ENCODE measurements at regions not wholly inside any gene's neighbourhood (a gene's known extent, or its start where the extent isn't known, plus 50 kb on each side); places are given as distances from the start of the nearest gene placed in this dataset.
"Not testable (repeated sequence)": the region's sequence is repeated elsewhere in the genome, so short reads cannot be mapped to it uniquely, and the experiment has no call there.

GRCh38 chr18:51458861-51459260 lies 261.4 kb upstream of the MEX3C start:
- no peak for DNase-seq (ENCODE audit: low read depth)

DNA sequence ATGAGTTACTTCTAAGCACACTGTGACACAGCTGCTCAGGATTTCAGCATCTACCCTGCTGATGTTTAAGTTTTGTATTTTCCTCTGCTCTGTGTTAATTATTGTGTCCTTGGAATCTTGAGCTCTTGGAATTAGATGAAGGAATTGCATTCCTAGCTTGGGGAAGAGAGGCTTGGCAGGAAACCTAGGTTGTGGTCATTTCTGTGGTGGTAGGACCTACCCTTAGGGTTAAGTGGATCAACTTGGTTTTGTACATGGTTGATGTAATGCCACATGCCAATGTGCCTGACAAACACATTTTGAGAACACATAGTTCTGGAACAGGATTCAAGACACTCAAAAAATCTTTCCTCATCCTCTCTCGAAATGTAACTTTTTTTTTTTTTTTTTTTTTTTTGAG lies 264.5 kb upstream of the MEX3C start:
- no peak for DNase-seq (ENCODE audit: low read depth)

GRCh38 chr18:51463483-51464136 lies 266.1 kb upstream of the MEX3C start:
- DNase-seq (ENCODE audit: low read depth) = no peak

GRCh38 chr18:51478908-51479307 lies 281.4 kb upstream of the MEX3C start:
- no peak for DNase-seq (ENCODE audit: low read depth)

GRCh38 chr18:51479736-51480135 lies 282.3 kb upstream of the MEX3C start:
- DNase-seq (ENCODE audit: low read depth) = no peak

GRCh38 chr18:51480407-51481261 lies 283.2 kb upstream of the MEX3C start:
- no peak for DNase-seq (ENCODE audit: low read depth)

GRCh38 chr18:51486735-51487366 lies 289.4 kb upstream of the MEX3C start:
- no peak for DNase-seq (ENCODE audit: low read depth)

DNA sequence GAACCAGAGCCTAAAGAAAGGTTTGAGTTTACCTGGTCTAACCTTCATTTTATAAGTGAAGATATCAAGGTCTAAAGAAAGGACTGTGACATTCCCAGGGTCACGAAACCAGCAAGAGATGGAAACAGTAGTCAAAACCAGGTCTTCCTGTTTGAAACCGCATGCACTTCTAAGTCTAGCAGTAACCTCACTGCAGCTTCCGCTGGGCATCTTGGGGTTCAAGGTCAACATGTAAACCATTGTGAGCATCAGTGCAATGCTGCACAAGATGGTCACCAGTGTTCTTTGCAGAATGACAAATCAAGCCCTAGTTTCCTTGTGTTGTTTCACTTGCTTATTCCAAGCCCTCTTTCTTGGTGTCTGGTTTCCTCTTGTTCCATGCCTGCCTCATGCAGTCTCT lies 292.9 kb upstream of the MEX3C start:
- DNase-seq (ENCODE audit: low read depth) = no peak

- no peak for DNase-seq (ENCODE audit: low read depth)
These were observed 293.4 kb upstream of the MEX3C start for GRCh38 chr18:51490860-51491259.

- no peak for DNase-seq (ENCODE audit: low read depth)
These were observed 294.3 kb upstream of the MEX3C start for GRCh38 chr18:51491678-51492372.

DNA sequence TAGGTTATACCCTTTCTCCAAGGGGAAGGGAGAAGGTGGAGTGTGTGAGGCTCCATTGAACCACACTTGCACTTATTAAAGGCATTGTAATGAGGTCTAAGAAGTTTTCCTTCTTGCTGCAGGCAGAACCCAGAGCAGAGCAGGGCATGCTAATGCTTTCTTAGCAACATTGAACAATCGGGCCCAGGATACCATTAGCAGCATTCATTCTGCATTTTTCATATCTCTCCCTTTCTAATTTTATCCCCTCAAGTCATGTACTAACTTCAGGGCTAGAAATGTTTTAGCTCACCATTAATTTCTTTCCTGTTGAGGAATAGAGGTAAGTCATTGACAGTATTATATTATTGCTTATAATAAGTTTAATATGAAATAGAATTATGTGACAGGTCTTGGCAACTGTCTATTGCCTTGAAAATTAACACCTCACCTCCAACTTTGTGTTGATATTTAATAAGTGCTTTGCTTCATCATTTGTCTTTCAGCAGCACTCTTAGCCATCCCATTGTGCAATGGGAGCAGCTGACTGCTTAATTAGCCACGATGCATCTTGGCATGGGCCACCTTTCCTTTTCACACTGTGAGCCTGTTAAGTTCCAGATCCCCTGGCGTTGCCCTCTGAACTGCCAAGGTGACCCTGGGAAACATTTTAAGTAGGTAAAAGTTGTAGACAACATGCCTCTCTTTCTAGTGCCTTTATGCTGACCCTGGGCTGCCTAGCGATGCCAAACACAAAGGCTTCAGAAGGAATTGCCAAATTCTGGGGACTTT lies 300.8 kb upstream of the MEX3C start:
- DNase-seq (ENCODE audit: low read depth) = no peak

GRCh38 chr18:51503351-51503750 lies 305.9 kb upstream of the MEX3C start:
- DNase-seq (ENCODE audit: low read depth) = no peak

- DNase-seq (ENCODE audit: low read depth) = no peak
These were observed 309.3 kb upstream of the MEX3C start for GRCh38 chr18:51506811-51507210.

- DNase-seq (ENCODE audit: low read depth) = not testable (repeated sequence)
These were observed 310.9 kb upstream of the MEX3C start for GRCh38 chr18:51508410-51508809.

- no peak for DNase-seq (ENCODE audit: low read depth)
These were observed 312.5 kb upstream of the MEX3C start for GRCh38 chr18:51510020-51510419.

- DNase-seq (ENCODE audit: low read depth) = no peak
These were observed 316.0 kb upstream of the MEX3C start for GRCh38 chr18:51513517-51513916.

GRCh38 chr18:51514128-51514527 lies 316.6 kb upstream of the MEX3C start:
- no peak for DNase-seq (ENCODE audit: low read depth)

DNA sequence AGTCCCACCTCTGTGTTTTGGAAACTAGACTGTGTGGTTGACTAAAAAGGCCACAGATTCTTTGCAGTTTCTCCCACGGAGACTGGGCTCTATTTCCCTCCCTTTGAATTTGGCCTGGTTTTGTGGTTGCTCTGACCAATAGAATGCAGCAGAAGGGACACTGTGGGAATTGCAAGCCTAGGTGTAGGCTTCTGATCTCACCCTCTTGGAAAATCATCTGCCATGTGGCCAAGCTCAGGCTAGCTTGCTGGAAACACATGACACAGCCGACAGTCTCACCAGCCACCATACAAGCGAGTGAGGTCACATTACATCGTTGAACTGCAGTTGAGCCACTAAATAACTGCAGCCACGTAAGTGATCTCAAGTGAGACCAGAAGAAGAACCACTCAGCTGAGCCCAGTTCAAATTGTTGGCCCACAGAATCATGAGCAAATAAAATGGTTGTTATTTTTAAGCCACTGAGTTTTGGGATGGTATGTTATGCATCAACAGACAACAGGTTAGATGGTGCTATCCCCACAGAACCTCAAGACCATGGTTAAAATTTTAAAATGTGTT lies 319.1 kb upstream of the MEX3C start:
- DNase-seq (ENCODE audit: low read depth) = no peak

GRCh38 chr18:51519571-51519970 lies 322.1 kb upstream of the MEX3C start:
- no peak for DNase-seq (ENCODE audit: low read depth)

DNA sequence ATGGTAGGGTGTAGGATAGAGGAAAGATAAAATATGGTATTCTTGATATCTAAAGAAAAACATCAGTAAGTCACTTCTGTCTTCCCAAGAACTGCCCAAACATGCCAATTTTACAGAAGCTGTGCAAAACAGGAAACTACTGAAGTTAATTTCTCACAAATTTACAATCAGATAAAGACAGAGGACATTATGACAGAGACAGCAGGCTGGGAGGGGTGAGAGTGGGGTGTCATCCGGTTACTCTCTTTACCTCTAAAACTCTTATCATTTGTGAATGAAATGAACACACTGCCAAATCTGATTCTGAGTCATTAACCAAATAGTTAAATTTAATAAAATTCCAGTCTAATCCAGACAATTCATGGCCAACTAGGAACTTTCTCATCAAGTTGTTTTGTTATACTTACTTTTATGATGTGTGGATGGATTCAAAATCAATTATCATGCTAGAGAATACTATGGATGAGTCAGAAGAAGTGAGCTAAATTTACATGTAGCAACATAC lies 323.2 kb upstream of the MEX3C start:
- no peak for DNase-seq (ENCODE audit: low read depth)

DNA sequence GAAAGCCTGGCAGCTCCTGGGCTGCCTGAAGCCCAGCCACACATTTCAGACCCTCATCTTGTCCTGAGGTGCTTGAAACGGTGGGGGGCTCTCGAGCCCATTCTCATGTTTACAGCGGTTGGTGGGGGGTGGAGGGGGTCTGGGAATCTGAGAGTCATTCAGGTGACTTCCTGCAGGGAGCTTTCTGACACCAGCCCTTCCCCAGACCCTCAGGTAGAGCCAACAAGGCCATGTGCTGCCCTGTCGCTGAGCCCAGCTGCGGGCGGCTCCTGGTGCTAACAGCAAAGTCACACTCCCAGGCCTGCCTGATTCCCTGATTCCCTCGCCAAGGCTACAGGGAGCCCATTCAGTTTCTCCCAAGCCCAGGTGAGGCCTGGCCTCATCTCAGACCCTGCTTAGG lies 324.9 kb upstream of the MEX3C start:
- no peak for DNase-seq (ENCODE audit: low read depth)

All from forelimb muscle (tissue), 1 donor.